HepG2 (cell line): ENCODE measurements at regions not wholly inside any gene's neighbourhood (a gene's known extent, or its start where the extent isn't known, plus 50 kb on each side); places are given as distances from the start of the nearest gene placed in this dataset.

Experiments
- ATAC-seq: fragments of 200-7000 bp; cut with Tn5 transposase; 3 replicates; pipeline ENCODE4 v1.9.1; 2020; ENCODE audit warnings: mild to moderate bottlenecking, moderate library complexity
- BruUV-seq: library from RNA; stranded (reverse); fragments of 400-500 nt; replicated peaks from 2 replicates; lab custom pipeline; 2021; lab: Mats Ljungman, UMichigan
- CTCF ChIA-PET: fragments of 300-600 bp; formaldehyde crosslinking; extraction: SDS; loops from one replicate; lab custom pipeline; 2021; ENCODE audit warnings: low total read pairs, inconsistent platforms, low intra/inter-chr PET ratio; lab: Yijun Ruan, JAX
- POLR2A ChIA-PET: fragments of 350-600 bp; sonication (Branson Sonifier 250); formaldehyde crosslinking; loops from one replicate; lab custom pipeline; 2020; ENCODE audit warnings: antibody characterized with exemption, inconsistent platforms; lab: Yijun Ruan, JAX
- DNase-seq: peaks from one replicate; pipeline ENCODE4 v3.0.0-alpha.2; 2015; ENCODE audit warnings: low spot score
- FAIRE-seq: peaks from 3 replicates; lab custom pipeline; 2011; peaks lifted over from hg19 to GRCh38; lab: Jason Lieb, UNC
- H2AFZ ChIP-seq: one replicate; pipeline ENCODE4 v1.6.1; 2011; ENCODE audit warnings: low read length, inconsistent platforms
- H3K27ac ChIP-seq: fragments of 300-600 bp; 3 replicates; pipeline ENCODE4 v1.8.0; 2011; ENCODE audit warnings: mixed run types, mild to moderate bottlenecking, mixed read lengths, low read length, inconsistent platforms; ENCODE audit not compliant: insufficient read depth; ENCODE audit errors: extremely low read length
- H3K27me3 ChIP-seq, 2 experiments: fragments of 200-600 bp in 1 of 2; 2 replicates in 1 of 2; 3 replicates in 1 of 2; pipeline versions ENCODE4 v1.6.0 to v1.8.0; 2011; ENCODE audit warnings: low read length in 2 of 2, mild to moderate bottlenecking in 2 of 2, moderate library complexity in 2 of 2, inconsistent platforms in 1 of 2; ENCODE audit not compliant: insufficient read depth in 2 of 2, control insufficient read depth in 1 of 2
- H3K36me3 ChIP-seq, 2 experiments: fragments of 200-600 bp in 1 of 2; replicated peaks in 1 of 2; 2 replicates in 1 of 2; 3 replicates in 1 of 2; pipeline versions ENCODE4 v1.5.1 to v1.8.0; 2011; ENCODE audit warnings: low read length in 2 of 2, inconsistent platforms in 1 of 2; ENCODE audit not compliant: insufficient read depth in 2 of 2, control insufficient read depth in 1 of 2
- H3K4me1 ChIP-seq: 2 replicates; pipeline ENCODE4 v1.5.1; 2012; ENCODE audit warnings: low read length, inconsistent platforms; ENCODE audit not compliant: insufficient read depth
- H3K4me2 ChIP-seq: 2 replicates; pipeline ENCODE4 v1.6.0; 2011; ENCODE audit warnings: low read depth, low read length, inconsistent platforms
- H3K4me3 ChIP-seq, 3 experiments: fragments of 200-600 bp in 1 of 3; sonication (generic), shearing (Covaris generic) in 1 of 3; replicated peaks in 1 of 3; 2 replicates each; pipeline ENCODE4 v1.5.1; 2011 to 2016; ENCODE audit warnings: low read length in 3 of 3, inconsistent platforms in 2 of 3, low read depth in 2 of 3, mild to moderate bottlenecking in 2 of 3, control low read depth in 1 of 3, mixed read lengths in 1 of 3; ENCODE audit not compliant: insufficient read depth in 1 of 3
- H3K79me2 ChIP-seq: one replicate; pipeline ENCODE4 v1.6.1; 2011; ENCODE audit warnings: low read length, inconsistent platforms; ENCODE audit not compliant: insufficient read depth
- H3K9ac ChIP-seq: 2 replicates; pipeline ENCODE4 v1.6.0; 2011; ENCODE audit warnings: mild to moderate bottlenecking, low read depth, low read length, inconsistent platforms; ENCODE audit not compliant: insufficient read depth
- H3K9me3 ChIP-seq: 2 replicates; pipeline ENCODE4 v1.5.1; 2012; ENCODE audit warnings: mild to moderate bottlenecking, low read length
- H4K20me1 ChIP-seq: 2 replicates; pipeline ENCODE4 v1.6.0; 2011; ENCODE audit warnings: inconsistent platforms, mild to moderate bottlenecking, low read length, moderate library complexity; ENCODE audit not compliant: insufficient read depth
- CEBPB ChIP-seq: IDR thresholded peaks from 2 replicates; pipeline ENCODE4 v1.6.1; 2011; ENCODE audit warnings: low read depth, low read length, improper control_type of control experiment, borderline replicate concordance
- FOSL1 ChIP-seq: sonication (generic); formaldehyde crosslinking; IDR thresholded peaks from 2 replicates; pipeline ENCODE4 v1.9.0; 2021; ENCODE audit warnings: missing genetic modification reagents, borderline replicate concordance
- FOXC1 ChIP-seq: sonication (generic); formaldehyde crosslinking; IDR thresholded peaks from 2 replicates; pipeline ENCODE4 v1.8.0; 2022; ENCODE audit warnings: mild to moderate bottlenecking, missing genetic modification reagents, borderline replicate concordance
- GABPA ChIP-seq, 2 experiments: IDR thresholded peaks; 2 replicates each; pipeline ENCODE4 v1.6.1; 2011 to 2016; ENCODE audit warnings: low read depth in 2 of 2, low read length in 1 of 2, missing biosample characterization in 1 of 2, missing genetic modification characterization in 1 of 2
- HOMEZ ChIP-seq: IDR thresholded peaks from 2 replicates; pipeline ENCODE4 v1.6.1; 2016; ENCODE audit warnings: low read depth
- MXD1 ChIP-seq: sonication (generic); formaldehyde crosslinking; IDR thresholded peaks from 2 replicates; pipeline ENCODE4 v1.4.0; 2020; ENCODE audit warnings: mild to moderate bottlenecking, missing genetic modification reagents
- SKI ChIP-seq: fragments of 450-650 bp; IDR thresholded peaks from one replicate; pipeline ENCODE4 v1.6.1; 2018; ENCODE audit warnings: mild to moderate bottlenecking; ENCODE audit not compliant: partially characterized antibody
- ZNF382 ChIP-seq: sonication (generic); formaldehyde crosslinking; IDR thresholded peaks from 2 replicates; pipeline ENCODE4 v1.5.0; 2020; ENCODE audit warnings: missing genetic modification reagents, mild to moderate bottlenecking, borderline replicate concordance
- ZNF720 ChIP-seq: sonication (generic); formaldehyde crosslinking; IDR thresholded peaks from 2 replicates; pipeline ENCODE4 v1.4.0; 2020; ENCODE audit warnings: missing genetic modification reagents
- WGBS: methylation state at CpG from one replicate; pipeline ENCODE4 v1.1.6; 2017; ENCODE audit warnings: low lambda C conversion rate; 5-methylcytosine and 5-hydroxymethylcytosine counted together
- in situ Hi-C: cut with HindIII; loops from 2 replicates; pipeline ENCODE4 v1.10.0; 2017; ENCODE audit warnings: low pct_unique_long_range_greater_than_20kb; ENCODE audit not compliant: extremely low pct_ligation_motif_present
- intact Hi-C: fragments of 100-400 bp; cut with micrococcal nuclease; formaldehyde crosslinking; loops from one replicate; pipeline ENCODE4 v1.10.0; 2022; ENCODE audit not compliant: unreplicated experiment

- Histone ChIP-seq H2AFZ (no peak overlapping the region), H3K4me1 (no peaks in the 10 kb centered on the region), H3K36me3 (no peaks in the 10 kb centered on the region), H3K4me3 (no peak overlapping the region), H3K9ac (no peak overlapping the region), H4K20me1 (no peaks in the 10 kb centered on the region), H3K27ac (no peak overlapping the region), H3K9me3 (peaks cover 69% of the 10 kb centered on the region), H3K27me3 (no peaks in the 10 kb centered on the region; a peak in 1 of 5 replicates), H3K79me2 (no peaks in the 10 kb centered on the region), H3K4me2 (no peak overlapping the region)
- FAIRE-seq (no peak), ATAC-seq (no peak), DNase-seq (no peak)
- intact Hi-C loops (no loop called here), in situ Hi-C loops (no loop called here)
- CTCF ChIA-PET = no interaction called here
- whole genome bisulfite sequencing = 26% methylated on average over 2 of the region's 2 CpGs
- POLR2A ChIA-PET = no interaction called here
- no TSS peak for BruUV-seq
- TF ChIP-seq MXD1 (CRISPR knock-in tag) (no peak), SKI (no peak), ZNF720 (no peak), GABPA (IDR thresholded peaks at IDR 0.05; ENCODE audit: low read depth, low read length) (no peak), GABPA (CRISPR knock-in tag; IDR thresholded peaks at IDR 0.05; ENCODE audit: low read depth) (no peak), CEBPB (no peak), ZNF382 (no peak), FOXC1 (CRISPR knock-in tag) (no peak), FOSL1 (CRISPR knock-in tag) (no peak), HOMEZ (CRISPR knock-in tag) (no peak)
Observed at GRCh38 chr2:156221703-156222102, 110.8 kb downstream of the NR4A2 start.
